ENCODE measurements at regions not wholly inside any gene's neighbourhood (a gene's known extent, or its start where the extent isn't known, plus 50 kb on each side); places are given as distances from the start of the nearest gene placed in this dataset.

GRCh38 chr6:1201547-1202200, 110.2 kb upstream of the FOXQ1 start (continued):
- TF ChIP-seq, protein P1, sequence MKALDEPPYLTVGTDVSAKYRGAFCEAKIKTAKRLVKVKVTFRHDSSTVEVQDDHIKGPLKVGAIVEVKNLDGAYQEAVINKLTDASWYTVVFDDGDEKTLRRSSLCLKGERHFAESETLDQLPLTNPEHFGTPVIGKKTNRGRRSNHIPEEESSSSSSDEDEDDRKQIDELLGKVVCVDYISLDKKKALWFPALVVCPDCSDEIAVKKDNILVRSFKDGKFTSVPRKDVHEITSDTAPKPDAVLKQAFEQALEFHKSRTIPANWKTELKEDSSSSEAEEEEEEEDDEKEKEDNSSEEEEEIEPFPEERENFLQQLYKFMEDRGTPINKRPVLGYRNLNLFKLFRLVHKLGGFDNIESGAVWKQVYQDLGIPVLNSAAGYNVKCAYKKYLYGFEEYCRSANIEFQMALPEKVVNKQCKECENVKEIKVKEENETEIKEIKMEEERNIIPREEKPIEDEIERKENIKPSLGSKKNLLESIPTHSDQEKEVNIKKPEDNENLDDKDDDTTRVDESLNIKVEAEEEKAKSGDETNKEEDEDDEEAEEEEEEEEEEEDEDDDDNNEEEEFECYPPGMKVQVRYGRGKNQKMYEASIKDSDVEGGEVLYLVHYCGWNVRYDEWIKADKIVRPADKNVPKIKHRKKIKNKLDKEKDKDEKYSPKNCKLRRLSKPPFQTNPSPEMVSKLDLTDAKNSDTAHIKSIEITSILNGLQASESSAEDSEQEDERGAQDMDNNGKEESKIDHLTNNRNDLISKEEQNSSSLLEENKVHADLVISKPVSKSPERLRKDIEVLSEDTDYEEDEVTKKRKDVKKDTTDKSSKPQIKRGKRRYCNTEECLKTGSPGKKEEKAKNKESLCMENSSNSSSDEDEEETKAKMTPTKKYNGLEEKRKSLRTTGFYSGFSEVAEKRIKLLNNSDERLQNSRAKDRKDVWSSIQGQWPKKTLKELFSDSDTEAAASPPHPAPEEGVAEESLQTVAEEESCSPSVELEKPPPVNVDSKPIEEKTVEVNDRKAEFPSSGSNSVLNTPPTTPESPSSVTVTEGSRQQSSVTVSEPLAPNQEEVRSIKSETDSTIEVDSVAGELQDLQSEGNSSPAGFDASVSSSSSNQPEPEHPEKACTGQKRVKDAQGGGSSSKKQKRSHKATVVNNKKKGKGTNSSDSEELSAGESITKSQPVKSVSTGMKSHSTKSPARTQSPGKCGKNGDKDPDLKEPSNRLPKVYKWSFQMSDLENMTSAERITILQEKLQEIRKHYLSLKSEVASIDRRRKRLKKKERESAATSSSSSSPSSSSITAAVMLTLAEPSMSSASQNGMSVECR (CRISPR knock-in tag; IDR thresholded peaks at IDR 0.05; ENCODE audit: borderline replicate concordance), result no peak
- TF ChIP-seq SOX15 (CRISPR knock-in tag; IDR thresholded peaks at IDR 0.05) (no peak), SMAD3 (CRISPR knock-in tag; IDR thresholded peaks at IDR 0.05; ENCODE audit: borderline replicate concordance) (no peak), ZNF396 (CRISPR knock-in tag; IDR thresholded peaks at IDR 0.05; ENCODE audit: borderline replicate concordance) (no peak), TP53 (CRISPR knock-in tag; IDR thresholded peaks at IDR 0.05) (no peak)

- ChIA-PET POLR2A (no interaction called here), CTCF (interaction anchor here (1.0 kb wide), 1 partner anchor 288 kb away, joined by 3 read pairs; no protein-coding TSS in a partner anchor)
- H3K4me3 Mint-ChIP-seq, result no peak overlapping the region
- peaks cover 28% of the 10 kb centered on the region for H3K4me1 Mint-ChIP-seq
- peaks cover 34% of the 10 kb centered on the region for H3K27me3 Mint-ChIP-seq (ENCODE audit: low read depth)
- peaks cover 2% of the 10 kb centered on the region; the same call in 1 of the 2 replicates for H3K36me3 Mint-ChIP-seq
- no peak for DNase-seq (ENCODE audit: low spot score)
- peaks cover 8% of the 10 kb centered on the region for H3K9me3 Mint-ChIP-seq
- H3K27ac Mint-ChIP-seq, result no peak overlapping the region
- TF ChIP-seq, protein P2, sequence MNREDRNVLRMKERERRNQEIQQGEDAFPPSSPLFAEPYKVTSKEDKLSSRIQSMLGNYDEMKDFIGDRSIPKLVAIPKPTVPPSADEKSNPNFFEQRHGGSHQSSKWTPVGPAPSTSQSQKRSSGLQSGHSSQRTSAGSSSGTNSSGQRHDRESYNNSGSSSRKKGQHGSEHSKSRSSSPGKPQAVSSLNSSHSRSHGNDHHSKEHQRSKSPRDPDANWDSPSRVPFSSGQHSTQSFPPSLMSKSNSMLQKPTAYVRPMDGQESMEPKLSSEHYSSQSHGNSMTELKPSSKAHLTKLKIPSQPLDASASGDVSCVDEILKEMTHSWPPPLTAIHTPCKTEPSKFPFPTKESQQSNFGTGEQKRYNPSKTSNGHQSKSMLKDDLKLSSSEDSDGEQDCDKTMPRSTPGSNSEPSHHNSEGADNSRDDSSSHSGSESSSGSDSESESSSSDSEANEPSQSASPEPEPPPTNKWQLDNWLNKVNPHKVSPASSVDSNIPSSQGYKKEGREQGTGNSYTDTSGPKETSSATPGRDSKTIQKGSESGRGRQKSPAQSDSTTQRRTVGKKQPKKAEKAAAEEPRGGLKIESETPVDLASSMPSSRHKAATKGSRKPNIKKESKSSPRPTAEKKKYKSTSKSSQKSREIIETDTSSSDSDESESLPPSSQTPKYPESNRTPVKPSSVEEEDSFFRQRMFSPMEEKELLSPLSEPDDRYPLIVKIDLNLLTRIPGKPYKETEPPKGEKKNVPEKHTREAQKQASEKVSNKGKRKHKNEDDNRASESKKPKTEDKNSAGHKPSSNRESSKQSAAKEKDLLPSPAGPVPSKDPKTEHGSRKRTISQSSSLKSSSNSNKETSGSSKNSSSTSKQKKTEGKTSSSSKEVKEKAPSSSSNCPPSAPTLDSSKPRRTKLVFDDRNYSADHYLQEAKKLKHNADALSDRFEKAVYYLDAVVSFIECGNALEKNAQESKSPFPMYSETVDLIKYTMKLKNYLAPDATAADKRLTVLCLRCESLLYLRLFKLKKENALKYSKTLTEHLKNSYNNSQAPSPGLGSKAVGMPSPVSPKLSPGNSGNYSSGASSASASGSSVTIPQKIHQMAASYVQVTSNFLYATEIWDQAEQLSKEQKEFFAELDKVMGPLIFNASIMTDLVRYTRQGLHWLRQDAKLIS (CRISPR knock-in tag; IDR thresholded peaks at IDR 0.05; ENCODE audit: borderline replicate concordance), result no peak
- no peak for TF ChIP-seq SOX15 (CRISPR knock-in tag; IDR thresholded peaks at IDR 0.05)
- TF ChIP-seq FOXP4 (CRISPR knock-in tag; IDR thresholded peaks at IDR 0.05), result no peak
- TF ChIP-seq, protein P3, sequence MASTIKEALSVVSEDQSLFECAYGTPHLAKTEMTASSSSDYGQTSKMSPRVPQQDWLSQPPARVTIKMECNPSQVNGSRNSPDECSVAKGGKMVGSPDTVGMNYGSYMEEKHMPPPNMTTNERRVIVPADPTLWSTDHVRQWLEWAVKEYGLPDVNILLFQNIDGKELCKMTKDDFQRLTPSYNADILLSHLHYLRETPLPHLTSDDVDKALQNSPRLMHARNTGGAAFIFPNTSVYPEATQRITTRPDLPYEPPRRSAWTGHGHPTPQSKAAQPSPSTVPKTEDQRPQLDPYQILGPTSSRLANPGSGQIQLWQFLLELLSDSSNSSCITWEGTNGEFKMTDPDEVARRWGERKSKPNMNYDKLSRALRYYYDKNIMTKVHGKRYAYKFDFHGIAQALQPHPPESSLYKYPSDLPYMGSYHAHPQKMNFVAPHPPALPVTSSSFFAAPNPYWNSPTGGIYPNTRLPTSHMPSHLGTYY (CRISPR knock-in tag; IDR thresholded peaks at IDR 0.05), result no peak
- no peak for TF ChIP-seq JAZF1 (CRISPR knock-in tag; IDR thresholded peaks at IDR 0.05)
- TF ChIP-seq ZMAT4 (CRISPR knock-in tag; IDR thresholded peaks at IDR 0.05), result no peak
- TF ChIP-seq MAX (CRISPR knock-in tag; IDR thresholded peaks at IDR 0.05), result no peak
- TF ChIP-seq ATF1 (CRISPR knock-in tag; IDR thresholded peaks at IDR 0.05), result no peak
- no peak for TF ChIP-seq TP53 (CRISPR knock-in tag; IDR thresholded peaks at IDR 0.05)
- ATAC-seq, result no peak
Observed at GRCh38 chr6:1200409-1201101, 111.3 kb upstream of the FOXQ1 start.
